SK-N-SH (cell line): ENCODE measurements at regions not wholly inside any gene's neighbourhood (a gene's known extent, or its start where the extent isn't known, plus 50 kb on each side); places are given as distances from the start of the nearest gene placed in this dataset.

Source experiments
- CHD2 ChIP-seq: fragments of 150-350 bp; IDR thresholded peaks from 2 replicates; pipeline ENCODE4 v1.6.1; 2018; ENCODE audit warnings: low read length; ENCODE audit not compliant: partially characterized antibody
- EZH2phosphoT487 ChIP-seq: fragments of 200-600 bp; sonication (generic); IDR thresholded peaks from 2 replicates; pipeline ENCODE4 v1.6.1; 2017; ENCODE audit warnings: low read depth, mixed run types, mild to moderate bottlenecking, antibody characterized with exemption, moderate library complexity, borderline replicate concordance
- GABPA ChIP-seq: IDR thresholded peaks from 2 replicates; pipeline ENCODE4 v1.4.0; 2012; ENCODE audit warnings: low read depth, mild to moderate bottlenecking
- POLR2AphosphoS5 ChIP-seq: IDR thresholded peaks from 2 replicates; pipeline ENCODE4 v1.6.1; 2012; ENCODE audit warnings: low read depth, low read length
- RCOR1 ChIP-seq: fragments of 150-350 bp; IDR thresholded peaks from 2 replicates; pipeline ENCODE4 v1.6.1; 2017; ENCODE audit warnings: antibody characterized with exemption, low read length
- SIN3A ChIP-seq: IDR thresholded peaks from 2 replicates; pipeline ENCODE4 v1.6.1; 2012; ENCODE audit warnings: low read depth, mild to moderate bottlenecking, low read length, moderate library complexity, borderline replicate concordance
- SMC3 ChIP-seq: IDR thresholded peaks from 2 replicates; pipeline ENCODE4 v1.6.1; 2012; ENCODE audit warnings: low read depth, low read length, improper control_type of control experiment
- YY1 ChIP-seq: IDR thresholded peaks from 2 replicates; pipeline ENCODE4 v1.4.0; 2012; ENCODE audit warnings: low read depth, mild to moderate bottlenecking
- TF ChIP-seq, protein P1 (sequence below): fragments of 200-600 bp; sonication (generic); IDR thresholded peaks from 2 replicates; pipeline ENCODE4 v1.6.1; 2017; ENCODE audit warnings: antibody characterized with exemption, mild to moderate bottlenecking, moderate library complexity
- TF ChIP-seq, protein P2 (sequence below): IDR thresholded peaks from 2 replicates; pipeline ENCODE4 v1.4.0; 2012; ENCODE audit warnings: low read depth
- TF ChIP-seq, protein P3 (sequence below): IDR thresholded peaks from 2 replicates; pipeline ENCODE4; 2012
- TF ChIP-seq, protein P4 (sequence below): fragments of 150-350 bp; IDR thresholded peaks from 2 replicates; pipeline ENCODE4 v1.6.1; 2016; ENCODE audit warnings: mild to moderate bottlenecking, low read depth, low read length
- TF ChIP-seq, protein P5 (sequence below): IDR thresholded peaks from 2 replicates; pipeline ENCODE4 v1.6.1; 2012; ENCODE audit warnings: mild to moderate bottlenecking, low read depth, low read length, moderate library complexity
- TF ChIP-seq, protein P6 (sequence below): IDR thresholded peaks from 2 replicates; pipeline ENCODE4 v1.4.0; 2012; ENCODE audit warnings: low read depth, borderline replicate concordance

DNA sequence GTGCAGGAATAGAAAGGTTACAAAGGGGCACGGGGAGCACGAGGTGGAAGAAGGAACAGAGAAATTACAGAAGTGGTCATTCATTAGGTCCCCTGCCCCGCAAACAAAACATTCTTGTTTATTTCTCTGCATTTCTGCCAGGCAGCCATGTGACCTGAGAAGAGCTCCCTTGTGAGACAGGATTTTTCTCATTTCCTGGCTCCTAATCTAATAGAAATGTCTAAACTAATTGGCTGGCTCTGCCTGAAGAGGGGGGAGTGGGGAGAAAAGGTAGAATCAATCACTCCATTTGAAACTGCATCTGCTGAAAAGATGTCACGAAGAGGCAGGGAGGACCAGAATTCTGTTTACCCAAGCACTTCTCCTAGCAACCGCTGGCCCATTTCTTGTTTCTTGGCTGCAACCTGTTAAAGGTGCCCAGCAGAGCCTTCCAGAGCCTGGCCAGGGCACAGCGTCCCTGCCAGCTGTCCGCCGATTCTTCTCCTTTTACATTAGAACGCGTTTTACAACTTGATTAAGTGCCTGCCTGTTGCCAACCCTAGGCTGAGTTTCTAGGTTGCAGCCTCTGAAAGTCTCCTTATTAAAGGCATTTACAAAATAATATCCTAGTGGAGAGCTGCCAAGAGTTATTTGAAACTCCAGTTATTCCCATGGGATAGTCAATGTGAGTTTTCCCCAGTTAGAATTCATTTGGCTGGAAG, 1227.6 kb downstream of the TYW1 start:
- TF ChIP-seq, protein P1, sequence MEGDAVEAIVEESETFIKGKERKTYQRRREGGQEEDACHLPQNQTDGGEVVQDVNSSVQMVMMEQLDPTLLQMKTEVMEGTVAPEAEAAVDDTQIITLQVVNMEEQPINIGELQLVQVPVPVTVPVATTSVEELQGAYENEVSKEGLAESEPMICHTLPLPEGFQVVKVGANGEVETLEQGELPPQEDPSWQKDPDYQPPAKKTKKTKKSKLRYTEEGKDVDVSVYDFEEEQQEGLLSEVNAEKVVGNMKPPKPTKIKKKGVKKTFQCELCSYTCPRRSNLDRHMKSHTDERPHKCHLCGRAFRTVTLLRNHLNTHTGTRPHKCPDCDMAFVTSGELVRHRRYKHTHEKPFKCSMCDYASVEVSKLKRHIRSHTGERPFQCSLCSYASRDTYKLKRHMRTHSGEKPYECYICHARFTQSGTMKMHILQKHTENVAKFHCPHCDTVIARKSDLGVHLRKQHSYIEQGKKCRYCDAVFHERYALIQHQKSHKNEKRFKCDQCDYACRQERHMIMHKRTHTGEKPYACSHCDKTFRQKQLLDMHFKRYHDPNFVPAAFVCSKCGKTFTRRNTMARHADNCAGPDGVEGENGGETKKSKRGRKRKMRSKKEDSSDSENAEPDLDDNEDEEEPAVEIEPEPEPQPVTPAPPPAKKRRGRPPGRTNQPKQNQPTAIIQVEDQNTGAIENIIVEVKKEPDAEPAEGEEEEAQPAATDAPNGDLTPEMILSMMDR = no peak
- TF ChIP-seq SMC3 (no peak; the same call in 1 of the 2 replicates), RCOR1 (peak; percentile 42; the same call in 1 of the 2 replicates), CHD2 (peak; percentile 29), EZH2phosphoT487 (no peak), SIN3A (no peak), YY1 (no peak), POLR2AphosphoS5 (no peak), GABPA (no peak)
- TF ChIP-seq, protein P2, sequence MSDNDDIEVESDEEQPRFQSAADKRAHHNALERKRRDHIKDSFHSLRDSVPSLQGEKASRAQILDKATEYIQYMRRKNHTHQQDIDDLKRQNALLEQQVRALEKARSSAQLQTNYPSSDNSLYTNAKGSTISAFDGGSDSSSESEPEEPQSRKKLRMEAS = no peak
- TF ChIP-seq, protein P3, sequence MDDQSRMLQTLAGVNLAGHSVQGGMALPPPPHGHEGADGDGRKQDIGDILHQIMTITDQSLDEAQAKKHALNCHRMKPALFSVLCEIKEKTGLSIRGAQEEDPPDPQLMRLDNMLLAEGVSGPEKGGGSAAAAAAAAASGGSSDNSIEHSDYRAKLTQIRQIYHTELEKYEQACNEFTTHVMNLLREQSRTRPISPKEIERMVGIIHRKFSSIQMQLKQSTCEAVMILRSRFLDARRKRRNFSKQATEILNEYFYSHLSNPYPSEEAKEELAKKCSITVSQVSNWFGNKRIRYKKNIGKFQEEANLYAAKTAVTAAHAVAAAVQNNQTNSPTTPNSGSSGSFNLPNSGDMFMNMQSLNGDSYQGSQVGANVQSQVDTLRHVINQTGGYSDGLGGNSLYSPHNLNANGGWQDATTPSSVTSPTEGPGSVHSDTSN = no peak
- TF ChIP-seq, protein P4, sequence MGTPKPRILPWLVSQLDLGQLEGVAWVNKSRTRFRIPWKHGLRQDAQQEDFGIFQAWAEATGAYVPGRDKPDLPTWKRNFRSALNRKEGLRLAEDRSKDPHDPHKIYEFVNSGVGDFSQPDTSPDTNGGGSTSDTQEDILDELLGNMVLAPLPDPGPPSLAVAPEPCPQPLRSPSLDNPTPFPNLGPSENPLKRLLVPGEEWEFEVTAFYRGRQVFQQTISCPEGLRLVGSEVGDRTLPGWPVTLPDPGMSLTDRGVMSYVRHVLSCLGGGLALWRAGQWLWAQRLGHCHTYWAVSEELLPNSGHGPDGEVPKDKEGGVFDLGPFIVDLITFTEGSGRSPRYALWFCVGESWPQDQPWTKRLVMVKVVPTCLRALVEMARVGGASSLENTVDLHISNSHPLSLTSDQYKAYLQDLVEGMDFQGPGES = no peak
- TF ChIP-seq, protein P5, sequence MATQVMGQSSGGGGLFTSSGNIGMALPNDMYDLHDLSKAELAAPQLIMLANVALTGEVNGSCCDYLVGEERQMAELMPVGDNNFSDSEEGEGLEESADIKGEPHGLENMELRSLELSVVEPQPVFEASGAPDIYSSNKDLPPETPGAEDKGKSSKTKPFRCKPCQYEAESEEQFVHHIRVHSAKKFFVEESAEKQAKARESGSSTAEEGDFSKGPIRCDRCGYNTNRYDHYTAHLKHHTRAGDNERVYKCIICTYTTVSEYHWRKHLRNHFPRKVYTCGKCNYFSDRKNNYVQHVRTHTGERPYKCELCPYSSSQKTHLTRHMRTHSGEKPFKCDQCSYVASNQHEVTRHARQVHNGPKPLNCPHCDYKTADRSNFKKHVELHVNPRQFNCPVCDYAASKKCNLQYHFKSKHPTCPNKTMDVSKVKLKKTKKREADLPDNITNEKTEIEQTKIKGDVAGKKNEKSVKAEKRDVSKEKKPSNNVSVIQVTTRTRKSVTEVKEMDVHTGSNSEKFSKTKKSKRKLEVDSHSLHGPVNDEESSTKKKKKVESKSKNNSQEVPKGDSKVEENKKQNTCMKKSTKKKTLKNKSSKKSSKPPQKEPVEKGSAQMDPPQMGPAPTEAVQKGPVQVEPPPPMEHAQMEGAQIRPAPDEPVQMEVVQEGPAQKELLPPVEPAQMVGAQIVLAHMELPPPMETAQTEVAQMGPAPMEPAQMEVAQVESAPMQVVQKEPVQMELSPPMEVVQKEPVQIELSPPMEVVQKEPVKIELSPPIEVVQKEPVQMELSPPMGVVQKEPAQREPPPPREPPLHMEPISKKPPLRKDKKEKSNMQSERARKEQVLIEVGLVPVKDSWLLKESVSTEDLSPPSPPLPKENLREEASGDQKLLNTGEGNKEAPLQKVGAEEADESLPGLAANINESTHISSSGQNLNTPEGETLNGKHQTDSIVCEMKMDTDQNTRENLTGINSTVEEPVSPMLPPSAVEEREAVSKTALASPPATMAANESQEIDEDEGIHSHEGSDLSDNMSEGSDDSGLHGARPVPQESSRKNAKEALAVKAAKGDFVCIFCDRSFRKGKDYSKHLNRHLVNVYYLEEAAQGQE = no peak
- TF ChIP-seq, protein P6, sequence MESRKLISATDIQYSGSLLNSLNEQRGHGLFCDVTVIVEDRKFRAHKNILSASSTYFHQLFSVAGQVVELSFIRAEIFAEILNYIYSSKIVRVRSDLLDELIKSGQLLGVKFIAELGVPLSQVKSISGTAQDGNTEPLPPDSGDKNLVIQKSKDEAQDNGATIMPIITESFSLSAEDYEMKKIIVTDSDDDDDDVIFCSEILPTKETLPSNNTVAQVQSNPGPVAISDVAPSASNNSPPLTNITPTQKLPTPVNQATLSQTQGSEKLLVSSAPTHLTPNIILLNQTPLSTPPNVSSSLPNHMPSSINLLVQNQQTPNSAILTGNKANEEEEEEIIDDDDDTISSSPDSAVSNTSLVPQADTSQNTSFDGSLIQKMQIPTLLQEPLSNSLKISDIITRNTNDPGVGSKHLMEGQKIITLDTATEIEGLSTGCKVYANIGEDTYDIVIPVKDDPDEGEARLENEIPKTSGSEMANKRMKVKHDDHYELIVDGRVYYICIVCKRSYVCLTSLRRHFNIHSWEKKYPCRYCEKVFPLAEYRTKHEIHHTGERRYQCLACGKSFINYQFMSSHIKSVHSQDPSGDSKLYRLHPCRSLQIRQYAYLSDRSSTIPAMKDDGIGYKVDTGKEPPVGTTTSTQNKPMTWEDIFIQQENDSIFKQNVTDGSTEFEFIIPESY = no peak
